ENCODE measurements at regions not wholly inside any gene's neighbourhood (a gene's known extent, or its start where the extent isn't known, plus 50 kb on each side); places are given as distances from the start of the nearest gene placed in this dataset.

- H3K4me3 ChIP-seq = no peak overlapping the region
- no peak for DNase-seq (ENCODE audit: low read depth, low spot score)
- H3K27ac ChIP-seq = no peak overlapping the region
- no peaks in the 10 kb centered on the region for H3K36me3 ChIP-seq (ENCODE audit: insufficient read depth, low read length)
- H3K9me3 ChIP-seq (ENCODE audit: low read depth, low read length) = no peaks in the 10 kb centered on the region
- TF ChIP-seq EZH2 (IDR thresholded peaks at IDR 0.05) (no peak), FOXP2 (optimal IDR thresholded peaks at IDR 0.05; ENCODE audit: control extremely low read depth, extremely low read length, insufficient read depth) (no peak), POLR2AphosphoS5 (IDR thresholded peaks at IDR 0.05; ENCODE audit: borderline replicate concordance, low read depth, low read length) (no peak)
- no peak overlapping the region for H3K9ac ChIP-seq (ENCODE audit: insufficient read length)
These were observed 134.1 kb upstream of the ADGRL2 start for GRCh38 chr1:81666586-81666985.

GRCh38 chr1:81664341-81664740 lies 136.4 kb upstream of the ADGRL2 start:
- Histone ChIP-seq H3K27ac (no peak overlapping the region), H3K4me3 (no peak overlapping the region), H3K36me3 (ENCODE audit: insufficient read depth, low read length) (no peaks in the 10 kb centered on the region), H3K9ac (ENCODE audit: insufficient read length) (no peak overlapping the region), H3K9me3 (ENCODE audit: low read depth, low read length) (no peaks in the 10 kb centered on the region)
- no peak for DNase-seq (ENCODE audit: low read depth, low spot score)
- TF ChIP-seq POLR2AphosphoS5 (IDR thresholded peaks at IDR 0.05; ENCODE audit: borderline replicate concordance, low read depth, low read length) (no peak), FOXP2 (optimal IDR thresholded peaks at IDR 0.05; ENCODE audit: control extremely low read depth, extremely low read length, insufficient read depth) (no peak), EZH2 (IDR thresholded peaks at IDR 0.05) (no peak)

GRCh38 chr1:81662913-81663526 lies 137.7 kb upstream of the ADGRL2 start:
- no peak overlapping the region for H3K27ac ChIP-seq
- no peak overlapping the region for H3K9ac ChIP-seq (ENCODE audit: insufficient read length)
- H3K4me3 ChIP-seq = no peak overlapping the region
- H3K36me3 ChIP-seq (ENCODE audit: insufficient read depth, low read length) = no peaks in the 10 kb centered on the region
- no peaks in the 10 kb centered on the region for H3K9me3 ChIP-seq (ENCODE audit: low read depth, low read length)
- no peak for DNase-seq (ENCODE audit: low read depth, low spot score)
- no peak for TF ChIP-seq POLR2AphosphoS5 (IDR thresholded peaks at IDR 0.05; ENCODE audit: borderline replicate concordance, low read depth, low read length)
- no peak for TF ChIP-seq FOXP2 (optimal IDR thresholded peaks at IDR 0.05; ENCODE audit: control extremely low read depth, extremely low read length, insufficient read depth)
- no peak for TF ChIP-seq EZH2 (IDR thresholded peaks at IDR 0.05)

- TF ChIP-seq POLR2AphosphoS5 (IDR thresholded peaks at IDR 0.05; ENCODE audit: borderline replicate concordance, low read depth, low read length) = no peak
- TF ChIP-seq FOXP2 (optimal IDR thresholded peaks at IDR 0.05; ENCODE audit: control extremely low read depth, extremely low read length, insufficient read depth) = no peak
- no peak for TF ChIP-seq EZH2 (IDR thresholded peaks at IDR 0.05)
- no peak for DNase-seq (ENCODE audit: low read depth, low spot score)
- H3K36me3 ChIP-seq (ENCODE audit: insufficient read depth, low read length) = no peaks in the 10 kb centered on the region
- no peak overlapping the region for H3K27ac ChIP-seq
- no peak overlapping the region for H3K9ac ChIP-seq (ENCODE audit: insufficient read length)
- H3K9me3 ChIP-seq (ENCODE audit: low read depth, low read length) = no peaks in the 10 kb centered on the region
- H3K4me3 ChIP-seq = no peak overlapping the region
These were observed 140.4 kb upstream of the ADGRL2 start for GRCh38 chr1:81660286-81660685.

- no peak for TF ChIP-seq EZH2 (IDR thresholded peaks at IDR 0.05)
- no peak for TF ChIP-seq FOXP2 (optimal IDR thresholded peaks at IDR 0.05; ENCODE audit: control extremely low read depth, extremely low read length, insufficient read depth)
- no peak for TF ChIP-seq POLR2AphosphoS5 (IDR thresholded peaks at IDR 0.05; ENCODE audit: borderline replicate concordance, low read depth, low read length)
- no peak overlapping the region for H3K4me3 ChIP-seq
- no peak for DNase-seq (ENCODE audit: low read depth, low spot score)
These were observed 146.1 kb upstream of the ADGRL2 start for GRCh38 chr1:81654657-81655056.

GRCh38 chr1:81654147-81654546 lies 146.6 kb upstream of the ADGRL2 start:
- DNase-seq (ENCODE audit: low read depth, low spot score) = no peak
- TF ChIP-seq POLR2AphosphoS5 (IDR thresholded peaks at IDR 0.05; ENCODE audit: borderline replicate concordance, low read depth, low read length) (no peak), EZH2 (IDR thresholded peaks at IDR 0.05) (no peak), FOXP2 (optimal IDR thresholded peaks at IDR 0.05; ENCODE audit: control extremely low read depth, extremely low read length, insufficient read depth) (no peak)
- H3K27ac ChIP-seq = no peak overlapping the region

More at GRCh38 chr1:81654657-81655056, 146.1 kb upstream of the ADGRL2 start:
- Histone ChIP-seq H3K36me3 (ENCODE audit: insufficient read depth, low read length) (no peaks in the 10 kb centered on the region), H3K9ac (ENCODE audit: insufficient read length) (no peak overlapping the region), H3K27ac (no peak overlapping the region), H3K9me3 (ENCODE audit: low read depth, low read length) (no peaks in the 10 kb centered on the region)

GRCh38 chr1:81650776-81651175 lies 150.0 kb upstream of the ADGRL2 start:
- Histone ChIP-seq H3K27ac (peak overlapping the region; percentile 60), H3K4me3 (peak overlapping the region; percentile 30; the same call in 1 of the 2 replicates), H3K36me3 (ENCODE audit: insufficient read depth, low read length) (no peaks in the 10 kb centered on the region), H3K9ac (ENCODE audit: insufficient read length) (no peak overlapping the region), H3K9me3 (ENCODE audit: low read depth, low read length) (no peaks in the 10 kb centered on the region)
- DNase-seq (ENCODE audit: low read depth, low spot score) = peak; percentile 14
- no peak for TF ChIP-seq FOXP2 (optimal IDR thresholded peaks at IDR 0.05; ENCODE audit: control extremely low read depth, extremely low read length, insufficient read depth)
- no peak for TF ChIP-seq EZH2 (IDR thresholded peaks at IDR 0.05)
- TF ChIP-seq POLR2AphosphoS5 (IDR thresholded peaks at IDR 0.05; ENCODE audit: borderline replicate concordance, low read depth, low read length) = no peak

More at GRCh38 chr1:81654147-81654546, 146.6 kb upstream of the ADGRL2 start:
- no peak overlapping the region for H3K4me3 ChIP-seq
- no peaks in the 10 kb centered on the region for H3K9me3 ChIP-seq (ENCODE audit: low read depth, low read length)
- no peak overlapping the region for H3K9ac ChIP-seq (ENCODE audit: insufficient read length)
- no peaks in the 10 kb centered on the region for H3K36me3 ChIP-seq (ENCODE audit: insufficient read depth, low read length)

GRCh38 chr1:81635816-81636215 lies 164.9 kb upstream of the ADGRL2 start:
- no peak for DNase-seq (ENCODE audit: low read depth, low spot score)
- no peak overlapping the region for H3K27ac ChIP-seq
- TF ChIP-seq FOXP2 (optimal IDR thresholded peaks at IDR 0.05; ENCODE audit: control extremely low read depth, extremely low read length, insufficient read depth) (no peak), EZH2 (IDR thresholded peaks at IDR 0.05) (no peak), POLR2AphosphoS5 (IDR thresholded peaks at IDR 0.05; ENCODE audit: borderline replicate concordance, low read depth, low read length) (no peak)
- no peak overlapping the region for H3K9ac ChIP-seq (ENCODE audit: insufficient read length)
- no peaks in the 10 kb centered on the region for H3K36me3 ChIP-seq (ENCODE audit: insufficient read depth, low read length)
- H3K9me3 ChIP-seq (ENCODE audit: low read depth, low read length) = no peaks in the 10 kb centered on the region
- no peak overlapping the region for H3K4me3 ChIP-seq

GRCh38 chr1:81634294-81634693 lies 166.4 kb upstream of the ADGRL2 start:
- Histone ChIP-seq H3K27ac (no peak overlapping the region), H3K9me3 (ENCODE audit: low read depth, low read length) (no peaks in the 10 kb centered on the region), H3K36me3 (ENCODE audit: insufficient read depth, low read length) (no peaks in the 10 kb centered on the region), H3K9ac (ENCODE audit: insufficient read length) (no peak overlapping the region), H3K4me3 (no peak overlapping the region)
- DNase-seq (ENCODE audit: low read depth, low spot score) = no peak
- TF ChIP-seq POLR2AphosphoS5 (IDR thresholded peaks at IDR 0.05; ENCODE audit: borderline replicate concordance, low read depth, low read length) (no peak), EZH2 (IDR thresholded peaks at IDR 0.05) (no peak), FOXP2 (optimal IDR thresholded peaks at IDR 0.05; ENCODE audit: control extremely low read depth, extremely low read length, insufficient read depth) (no peak)

Measured in SK-N-MC (cell line).